ENCODE measurements at regions not wholly inside any gene's neighbourhood (a gene's known extent, or its start where the extent isn't known, plus 50 kb on each side); places are given as distances from the start of the nearest gene placed in this dataset.

DNA sequence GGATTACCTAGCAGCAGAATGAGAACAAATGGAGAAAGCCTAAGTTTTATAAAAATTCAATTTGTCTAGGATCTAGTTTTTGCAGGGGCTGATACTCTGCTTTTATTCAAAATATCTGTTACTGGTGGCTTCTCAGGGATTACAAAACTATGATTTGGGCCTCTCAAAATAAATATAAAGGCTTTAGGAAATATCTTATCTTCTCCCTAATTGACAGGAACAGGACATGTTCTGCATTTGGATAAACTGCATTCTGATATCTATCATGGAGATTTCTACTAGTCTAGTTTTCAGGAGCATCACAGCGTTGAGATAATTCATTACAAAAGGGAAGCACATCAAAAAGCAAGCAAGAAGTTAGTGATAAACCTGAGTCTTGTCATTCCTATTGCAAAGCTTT lies 127.1 kb upstream of the ITGA1 start:
- H3K79me1 ChIP-seq (ENCODE audit: low read depth, low read length): no peaks in the 10 kb centered on the region
- H2AK5ac ChIP-seq (ENCODE audit: low read depth, low read length): no peak overlapping the region
- H2BK120ac ChIP-seq (replicated peaks; ENCODE audit: low read depth, low read length): no peak overlapping the region
- ChIA-PET CTCF (ENCODE audit: partially characterized antibody) (no interaction called here), POLR2A (ENCODE audit: partially characterized antibody) (no interaction called here)
- H2BK20ac ChIP-seq (ENCODE audit: low read length): no peak overlapping the region
- 94% methylated on average over 1 of the region's 1 CpG; no CpG with 5 or more reads in 1 of the 2 experiments for WGBS, 2 experiments (ENCODE audit: extremely low coverage in 1 of 2, insufficient coverage in 1 of 2, insufficient read length in 1 of 2, insufficient replicate concordance in 2 of 2, low coverage in 1 of 2, low lambda C conversion rate in 2 of 2, missing lambda C conversion rate in 1 of 2)
- no peak overlapping the region for H4K8ac ChIP-seq (ENCODE audit: extremely low read depth, insufficient read depth, low read length)
- FAIRE-seq: no peak
- no peaks in the 10 kb centered on the region for H3K27me3 ChIP-seq (replicated peaks in 1 of 4; ENCODE audit: control insufficient read depth in 3 of 4, extremely low read depth in 1 of 4, insufficient read depth in 3 of 4, low read length in 3 of 4)
- H3K14ac ChIP-seq (ENCODE audit: insufficient read length): no peak overlapping the region
- no peak overlapping the region for H3K4ac ChIP-seq (replicated peaks; ENCODE audit: insufficient read length, low read depth, low read length)
- DNase-seq (ENCODE audit: low read depth in 1 of 2, low spot score in 2 of 2): no peak
- H2AFZ ChIP-seq (ENCODE audit: low read length): no peak overlapping the region
- no peak overlapping the region for H2BK5ac ChIP-seq (ENCODE audit: low read depth, low read length)
- H2BK12ac ChIP-seq (ENCODE audit: low read depth, low read length): no peak overlapping the region
- no peak overlapping the region for H4K91ac ChIP-seq (replicated peaks; ENCODE audit: insufficient read length, low read length)
- no peaks in the 10 kb centered on the region for H3K4me1 ChIP-seq (replicated peaks in 1 of 4; ENCODE audit: control insufficient read depth in 3 of 4, insufficient read depth in 4 of 4, low read length in 3 of 4)
- H3K9ac ChIP-seq (replicated peaks in 1 of 4; ENCODE audit: extremely low read depth in 1 of 4, low read depth in 3 of 4, low read length in 3 of 4): no peak overlapping the region
- no peak overlapping the region for H3K18ac ChIP-seq (ENCODE audit: extremely low read depth, low read length)
- no peaks in the 10 kb centered on the region for H3K79me2 ChIP-seq (ENCODE audit: control insufficient read depth in 1 of 2, insufficient read depth in 2 of 2, low read length in 2 of 2)
- no peaks in the 10 kb centered on the region for H3K9me3 ChIP-seq (ENCODE audit: insufficient read depth in 2 of 2, low read depth in 1 of 2, low read length in 1 of 2)
- H3K23me2 ChIP-seq (ENCODE audit: low read depth, low read length): no peaks in the 10 kb centered on the region
- H4K5ac ChIP-seq (ENCODE audit: insufficient read length, low read depth, low read length): no peak overlapping the region
- H2BK15ac ChIP-seq (ENCODE audit: low read length): no peak overlapping the region
- H3K36me3 ChIP-seq (ENCODE audit: control insufficient read depth in 2 of 4, insufficient read depth in 4 of 4, low read length in 3 of 4): no peaks in the 10 kb centered on the region
- H3K27ac ChIP-seq (ENCODE audit: low read depth, low read length): no peak overlapping the region
- no peak overlapping the region for H3K4me3 ChIP-seq (ENCODE audit: extremely low read depth in 1 of 4, insufficient read depth in 2 of 4, low read depth in 3 of 4, low read length in 4 of 4)
- no peak overlapping the region for H3K4me2 ChIP-seq (ENCODE audit: insufficient read depth in 1 of 2, low read depth in 2 of 2, low read length in 2 of 2)
- H3K56ac ChIP-seq (replicated peaks; ENCODE audit: insufficient read length, low read depth, low read length): no peak overlapping the region
- H3K23ac ChIP-seq (ENCODE audit: insufficient read length): no peak overlapping the region
- H4K20me1 ChIP-seq (replicated peaks in 1 of 2; ENCODE audit: control insufficient read depth in 1 of 2, insufficient read depth in 2 of 2, low read length in 2 of 2): no peaks in the 10 kb centered on the region
- TF ChIP-seq FOSL1 (IDR thresholded peaks at IDR 0.05; ENCODE audit: insufficient read depth, low read depth, low read length): no peak
- no peak for TF ChIP-seq JUND (IDR thresholded peaks at IDR 0.05; ENCODE audit: low read length)
- no peak for TF ChIP-seq SAP30 (IDR thresholded peaks at IDR 0.05; ENCODE audit: insufficient read depth, insufficient replicate concordance, low read length)
- no peak for TF ChIP-seq KDM4A (IDR thresholded peaks at IDR 0.05; ENCODE audit: low read depth, low read length, severe bottlenecking)
- no peak for TF ChIP-seq HDAC2 (IDR thresholded peaks at IDR 0.05; ENCODE audit: borderline replicate concordance in 1 of 2, low read depth in 2 of 2, low read length in 2 of 2)
- TF ChIP-seq ASH2L (IDR thresholded peaks at IDR 0.05; ENCODE audit: low read length): no peak
- TF ChIP-seq CREB1 (IDR thresholded peaks at IDR 0.05): no peak
- no peak for TF ChIP-seq TAF7 (optimal IDR thresholded peaks at IDR 0.05; ENCODE audit: borderline replicate concordance, low read depth, low read length)
- TF ChIP-seq, protein P1, sequence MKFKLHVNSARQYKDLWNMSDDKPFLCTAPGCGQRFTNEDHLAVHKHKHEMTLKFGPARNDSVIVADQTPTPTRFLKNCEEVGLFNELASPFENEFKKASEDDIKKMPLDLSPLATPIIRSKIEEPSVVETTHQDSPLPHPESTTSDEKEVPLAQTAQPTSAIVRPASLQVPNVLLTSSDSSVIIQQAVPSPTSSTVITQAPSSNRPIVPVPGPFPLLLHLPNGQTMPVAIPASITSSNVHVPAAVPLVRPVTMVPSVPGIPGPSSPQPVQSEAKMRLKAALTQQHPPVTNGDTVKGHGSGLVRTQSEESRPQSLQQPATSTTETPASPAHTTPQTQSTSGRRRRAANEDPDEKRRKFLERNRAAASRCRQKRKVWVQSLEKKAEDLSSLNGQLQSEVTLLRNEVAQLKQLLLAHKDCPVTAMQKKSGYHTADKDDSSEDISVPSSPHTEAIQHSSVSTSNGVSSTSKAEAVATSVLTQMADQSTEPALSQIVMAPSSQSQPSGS (IDR thresholded peaks at IDR 0.05; ENCODE audit: low read length): no peak
- TF ChIP-seq BCL11A (IDR thresholded peaks at IDR 0.05; ENCODE audit: low read depth in 2 of 2, low read length in 2 of 2): no peak
- TF ChIP-seq SUZ12 (IDR thresholded peaks at IDR 0.05; ENCODE audit: low read length): no peak
- TF ChIP-seq SIN3A (conservative IDR thresholded peaks at IDR 0.05 in 1 of 2, IDR thresholded peaks at IDR 0.05 in 1 of 2; ENCODE audit: low read depth in 1 of 2, low read length in 2 of 2): no peak
- TF ChIP-seq KDM5A (IDR thresholded peaks at IDR 0.05; ENCODE audit: low read length): no peak

Measured in H1 (cell line).